Tongue (tissue), 1 donor: ENCODE measurements at regions not wholly inside any gene's neighbourhood (a gene's known extent, or its start where the extent isn't known, plus 50 kb on each side); places are given as distances from the start of the nearest gene placed in this dataset.

Experiments
- DNase-seq: peaks from one replicate; pipeline ENCODE4 v3.0.0-alpha.2; 2015

DNA sequence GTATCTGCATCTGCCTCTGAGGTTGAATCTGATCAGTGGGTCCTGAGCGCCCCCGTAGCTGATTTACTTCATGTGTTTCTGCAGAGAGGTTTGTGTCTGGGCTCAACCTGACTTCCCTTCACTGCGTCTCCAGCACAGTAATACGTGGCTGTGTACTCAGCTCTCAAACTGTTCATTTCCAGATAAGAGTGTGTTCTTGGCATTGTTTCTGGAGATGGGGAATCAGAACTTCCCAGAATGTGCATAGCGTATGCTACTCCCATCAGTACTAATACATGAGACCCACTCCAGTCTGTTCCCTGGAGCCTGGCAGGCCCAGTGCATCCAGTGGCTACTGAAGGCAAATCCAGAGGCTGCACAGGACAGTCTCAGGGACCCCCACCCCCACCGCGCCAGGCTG, 1297.2 kb downstream of the TMEM121 start:
- no peak for DNase-seq

DNA sequence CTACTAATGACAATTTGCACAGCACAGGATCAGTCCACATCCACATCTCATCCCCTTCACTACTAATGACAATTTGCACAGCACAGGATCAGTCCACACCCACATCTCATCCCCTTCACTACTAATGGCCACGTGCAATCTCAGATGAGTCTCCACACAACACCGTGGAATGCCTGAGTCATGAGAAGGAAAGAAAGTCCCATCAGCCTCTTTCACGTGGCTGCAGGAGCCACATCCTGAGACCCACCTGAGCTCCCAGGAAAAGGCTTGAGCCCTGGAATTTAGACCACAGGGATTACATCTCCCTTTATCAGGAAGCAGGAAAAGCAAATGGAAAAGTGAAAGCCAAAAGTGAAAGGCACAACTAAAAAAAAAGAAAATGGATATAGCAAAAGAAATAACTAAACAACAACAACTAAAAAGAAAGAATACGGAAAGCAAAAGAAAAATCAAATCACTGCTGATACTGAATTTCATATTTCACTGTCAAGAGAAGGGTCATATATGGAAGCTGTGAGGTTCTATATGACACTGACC, 1300.5 kb downstream of the TMEM121 start:
- no peak for DNase-seq

DNA sequence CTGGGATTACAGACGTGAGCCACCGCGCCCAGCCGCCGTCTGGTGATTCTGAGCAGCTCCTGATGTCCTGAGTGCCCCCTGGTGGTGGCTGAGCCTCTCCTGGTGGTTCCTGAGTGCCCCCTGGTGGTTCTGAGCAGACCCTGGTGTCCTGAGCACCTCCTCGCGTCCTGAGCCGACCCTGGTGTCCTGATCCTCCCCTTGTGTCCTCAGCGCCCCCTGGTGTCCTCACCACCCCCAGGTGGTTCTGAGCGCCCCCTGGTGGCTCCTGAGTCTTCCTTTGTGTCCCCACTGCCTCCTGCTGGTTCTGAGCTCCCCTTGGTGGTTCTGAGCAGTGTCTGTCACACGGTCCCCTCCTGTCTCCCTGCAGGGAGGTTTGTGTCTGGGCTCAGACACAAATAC, 1304.9 kb downstream of the TMEM121 start:
- DNase-seq, result no peak

GRCh38 chr14:106837870-106838269, 1311.5 kb downstream of the TMEM121 start:
- DNase-seq, result no peak

GRCh38 chr14:106838991-106839769, 1312.8 kb downstream of the TMEM121 start:
- no peak for DNase-seq

- no peak for DNase-seq
These were observed 1313.9 kb downstream of the TMEM121 start for GRCh38 chr14:106840258-106840657.

GRCh38 chr14:106840991-106841390, 1314.6 kb downstream of the TMEM121 start:
- DNase-seq, result no peak

DNA sequence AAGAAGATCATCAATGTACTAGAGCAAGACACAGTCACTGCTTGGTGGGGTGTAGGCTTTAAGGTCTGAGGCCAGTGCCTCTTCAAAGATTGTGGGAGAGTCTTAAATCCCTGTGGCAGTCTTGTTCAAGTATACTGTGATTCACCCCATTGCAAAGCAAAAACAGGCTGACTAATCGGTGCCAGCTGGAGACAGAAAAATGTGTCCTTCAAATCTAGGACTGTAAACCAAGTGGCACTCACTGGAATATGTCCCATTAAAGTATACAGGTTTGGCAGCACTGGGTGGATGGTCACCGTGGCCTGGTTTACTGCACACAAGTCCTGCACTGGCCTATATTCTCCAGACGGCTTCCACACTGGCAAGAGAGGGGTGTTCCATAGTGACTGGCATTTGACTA, 1315.3 kb downstream of the TMEM121 start:
- no peak for DNase-seq

DNA sequence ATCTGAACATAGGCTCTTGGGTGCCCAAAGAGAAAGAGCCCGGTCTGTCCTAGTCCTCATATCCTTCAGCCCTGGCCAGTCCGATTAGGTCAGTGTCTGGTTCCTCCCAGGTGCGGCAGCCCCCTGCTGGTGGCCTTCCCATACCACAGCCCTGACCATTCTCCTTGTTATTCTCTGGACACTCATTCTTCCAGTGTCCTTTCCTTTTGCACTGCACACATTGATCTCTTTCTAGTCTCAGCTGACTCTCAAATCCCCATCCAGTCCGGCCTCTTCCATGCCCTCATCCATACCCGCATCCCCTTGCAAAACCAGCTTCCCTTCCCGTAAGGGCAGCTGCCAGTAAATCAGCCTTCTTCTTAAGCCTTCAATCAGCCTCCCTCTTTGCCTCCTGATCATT, 1316.3 kb downstream of the TMEM121 start:
- DNase-seq, result no peak

DNA sequence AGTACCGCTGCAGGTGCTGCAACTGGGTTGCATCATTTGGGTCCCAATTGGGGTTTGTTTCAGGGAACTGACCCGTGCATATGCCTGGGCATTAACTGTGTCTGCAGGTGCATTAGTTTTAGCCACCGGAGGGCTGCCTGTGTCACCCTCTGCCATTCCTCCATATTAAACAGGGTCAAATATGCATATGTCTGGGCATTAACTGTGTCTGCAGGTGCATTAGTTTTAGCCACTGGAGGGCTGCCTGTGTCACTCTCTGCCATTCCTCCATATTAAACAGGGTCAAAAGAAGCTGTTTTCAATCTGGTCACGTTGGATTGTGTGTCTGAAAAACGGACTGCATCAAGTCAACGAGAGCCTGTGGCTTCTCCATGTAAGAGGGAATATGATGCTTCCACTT, 1317.0 kb downstream of the TMEM121 start:
- no peak for DNase-seq

- no peak for DNase-seq
These were observed 1317.6 kb downstream of the TMEM121 start for GRCh38 chr14:106843951-106844483.

DNA sequence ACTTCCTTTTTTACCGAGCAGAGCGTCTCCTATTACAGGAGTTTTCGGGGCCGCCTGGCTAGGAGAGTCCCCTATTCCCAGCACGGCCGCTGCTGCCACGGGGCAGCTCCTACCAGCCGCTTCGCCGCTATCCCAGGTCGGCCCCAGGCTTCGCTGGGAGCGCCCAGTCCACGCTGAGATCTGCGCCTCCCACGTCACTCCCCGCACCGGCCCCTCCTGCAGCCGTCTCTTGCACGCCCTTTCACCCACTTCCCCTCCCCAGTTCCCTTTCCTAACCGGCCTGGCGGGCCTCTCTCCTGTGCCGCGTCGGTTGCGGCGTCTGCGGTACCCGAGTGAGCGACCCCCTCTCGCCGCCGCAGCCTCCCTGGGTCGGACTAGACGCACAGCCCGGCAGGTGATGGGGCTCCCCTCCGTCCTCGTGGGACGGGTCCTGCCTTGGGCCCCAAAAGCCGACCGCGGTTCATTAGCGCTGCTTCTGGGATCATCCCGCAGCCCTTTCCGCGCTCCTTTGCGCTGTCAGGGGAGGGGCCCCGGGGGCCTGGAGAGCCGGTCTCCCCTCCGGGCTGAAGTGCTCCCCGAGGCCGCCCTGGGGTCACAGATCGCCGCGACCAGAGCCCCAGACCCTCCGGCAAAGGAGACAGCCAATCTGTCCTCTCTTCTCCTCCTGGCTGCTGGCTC, 1318.4 kb downstream of the TMEM121 start:
- DNase-seq, result no peak

- DNase-seq, result no peak
These were observed 1319.1 kb downstream of the TMEM121 start for GRCh38 chr14:106845286-106846087.

- no peak for DNase-seq
These were observed 1319.8 kb downstream of the TMEM121 start for GRCh38 chr14:106846218-106846617.

GRCh38 chr14:106848330-106849121, 1322.1 kb downstream of the TMEM121 start:
- DNase-seq, result no peak

GRCh38 chr14:106850913-106851825, 1324.8 kb downstream of the TMEM121 start:
- no peak for DNase-seq

DNA sequence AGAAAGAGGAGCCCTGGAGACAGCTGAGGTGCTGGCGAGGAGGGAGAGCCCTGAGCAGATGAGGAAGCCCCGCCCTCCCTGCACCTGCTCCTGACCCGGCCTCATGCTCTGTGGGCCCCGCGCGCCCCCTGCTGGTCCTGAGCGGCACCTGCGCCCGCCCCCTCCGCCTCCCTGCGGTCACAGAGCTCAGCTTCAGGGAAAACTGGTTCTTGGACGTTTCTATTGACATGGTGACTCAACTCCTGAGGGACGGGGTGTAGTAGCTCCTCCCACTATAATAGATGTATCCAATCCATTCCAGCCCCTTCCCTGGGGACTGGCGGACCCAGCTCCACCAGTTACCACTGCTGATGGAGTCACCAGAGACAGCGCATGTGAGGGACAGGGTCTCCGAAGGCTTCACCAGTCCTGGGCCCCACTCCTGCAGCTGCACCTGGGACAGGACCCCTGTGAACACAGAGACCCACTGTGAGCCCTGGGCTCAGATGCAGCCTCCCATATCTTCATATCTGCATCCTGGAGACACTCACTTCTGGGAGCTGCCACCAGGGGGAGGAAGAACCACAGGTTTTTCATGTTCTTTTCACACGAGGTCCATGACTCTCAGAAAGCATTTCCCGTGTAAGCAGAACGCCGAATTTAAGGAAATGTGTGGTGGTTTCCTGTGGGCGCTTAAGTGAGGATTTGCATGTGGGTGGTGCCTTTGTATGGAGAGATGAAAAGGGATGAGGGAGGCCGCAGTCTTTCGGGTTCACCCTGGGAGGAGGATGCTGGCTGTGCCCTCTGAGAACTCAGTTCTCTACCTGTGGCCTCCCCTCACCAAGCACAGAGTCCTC, 1346.4 kb downstream of the TMEM121 start:
- no peak for DNase-seq

GRCh38 chr14:106874350-106874749, 1348.0 kb downstream of the TMEM121 start:
- no peak for DNase-seq

DNA sequence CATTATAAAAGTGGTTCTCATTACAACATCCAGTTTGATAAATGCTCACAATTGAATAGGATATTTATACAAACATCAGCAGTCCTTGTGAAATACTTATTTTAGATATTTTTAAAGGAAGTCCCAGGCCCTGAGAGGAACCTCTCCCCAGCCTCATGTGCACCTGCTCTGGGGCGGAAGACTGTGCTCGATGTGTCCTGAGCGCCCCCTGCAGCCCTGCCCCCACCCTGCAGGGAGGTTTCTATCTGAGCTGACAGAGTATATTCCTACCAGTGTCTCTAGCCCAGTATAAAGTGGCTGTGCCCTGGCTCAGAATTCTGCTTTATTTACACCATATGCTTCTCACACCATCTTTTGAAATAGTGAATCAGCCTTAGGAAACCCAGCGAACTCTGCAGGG, 1349.1 kb downstream of the TMEM121 start:
- no peak for DNase-seq

- no peak for DNase-seq
These were observed 1350.3 kb downstream of the TMEM121 start for GRCh38 chr14:106876711-106877110.
